ENCODE measurements at regions not wholly inside any gene's neighbourhood (a gene's known extent, or its start where the extent isn't known, plus 50 kb on each side); places are given as distances from the start of the nearest gene placed in this dataset.

GRCh38 chr13:24012648-24013047, 115.3 kb upstream of the C1QTNF9B start:
- H3K79me2 ChIP-seq (ENCODE audit: insufficient read depth, low read length) = no peaks in the 10 kb centered on the region
- H2AFZ ChIP-seq (ENCODE audit: low read length) = no peak overlapping the region
- H3K4me1 ChIP-seq (ENCODE audit: insufficient read depth, low read length, poor library complexity, severe bottlenecking) = no peaks in the 10 kb centered on the region
- H3K27me3 ChIP-seq (ENCODE audit: insufficient read depth, low read length, poor library complexity, severe bottlenecking) = no peaks in the 10 kb centered on the region
- H3K4me3 ChIP-seq (ENCODE audit: low read length, poor library complexity, severe bottlenecking) = no peak overlapping the region
- H3K9me2 ChIP-seq (replicated peaks; ENCODE audit: low read depth, low read length) = no peaks in the 10 kb centered on the region
- no peaks in the 10 kb centered on the region for H3K36me3 ChIP-seq (ENCODE audit: insufficient read depth, low read length)
- no peaks in the 10 kb centered on the region for H4K20me1 ChIP-seq (ENCODE audit: insufficient read depth, low read length, poor library complexity, severe bottlenecking)
- no peak overlapping the region for H3K9ac ChIP-seq (ENCODE audit: low read depth, low read length, poor library complexity, severe bottlenecking)
- H3F3A ChIP-seq (ENCODE audit: low read depth) = no peaks in the 10 kb centered on the region
- no peak overlapping the region for H3K4me2 ChIP-seq (ENCODE audit: low read depth, low read length, poor library complexity, severe bottlenecking)
- TF ChIP-seq EZH2phosphoT487 (IDR thresholded peaks at IDR 0.05; ENCODE audit: borderline replicate concordance) (no peak), CTCF (conservative IDR thresholded peaks at IDR 0.05; ENCODE audit: low read length) (no peak)
- H3K9me3 ChIP-seq (ENCODE audit: insufficient read depth, low read depth, low read length) = no peaks in the 10 kb centered on the region

GRCh38 chr13:24013189-24013588, 115.9 kb upstream of the C1QTNF9B start:
- H3K4me3 ChIP-seq (ENCODE audit: low read length, poor library complexity, severe bottlenecking) = no peak overlapping the region
- no peak overlapping the region for H2AFZ ChIP-seq (ENCODE audit: low read length)
- TF ChIP-seq CTCF (conservative IDR thresholded peaks at IDR 0.05; ENCODE audit: low read length) (no peak), EZH2phosphoT487 (IDR thresholded peaks at IDR 0.05; ENCODE audit: borderline replicate concordance) (no peak)
- no peaks in the 10 kb centered on the region for H3K27me3 ChIP-seq (ENCODE audit: insufficient read depth, low read length, poor library complexity, severe bottlenecking)
- no peaks in the 10 kb centered on the region for H3K36me3 ChIP-seq (ENCODE audit: insufficient read depth, low read length)
- no peaks in the 10 kb centered on the region for H3K4me1 ChIP-seq (ENCODE audit: insufficient read depth, low read length, poor library complexity, severe bottlenecking)
- no peaks in the 10 kb centered on the region for H4K20me1 ChIP-seq (ENCODE audit: insufficient read depth, low read length, poor library complexity, severe bottlenecking)
- no peak overlapping the region for H3K4me2 ChIP-seq (ENCODE audit: low read depth, low read length, poor library complexity, severe bottlenecking)
- no peaks in the 10 kb centered on the region for H3K79me2 ChIP-seq (ENCODE audit: insufficient read depth, low read length)
- no peaks in the 10 kb centered on the region for H3F3A ChIP-seq (ENCODE audit: low read depth)
- no peaks in the 10 kb centered on the region for H3K9me3 ChIP-seq (ENCODE audit: insufficient read depth, low read depth, low read length)
- no peak overlapping the region for H3K9ac ChIP-seq (ENCODE audit: low read depth, low read length, poor library complexity, severe bottlenecking)
- no peaks in the 10 kb centered on the region for H3K9me2 ChIP-seq (replicated peaks; ENCODE audit: low read depth, low read length)

- Histone ChIP-seq H3K9ac (ENCODE audit: low read depth, low read length, poor library complexity, severe bottlenecking) (no peak overlapping the region), H4K20me1 (ENCODE audit: insufficient read depth, low read length, poor library complexity, severe bottlenecking) (no peaks in the 10 kb centered on the region), H3K4me2 (ENCODE audit: low read depth, low read length, poor library complexity, severe bottlenecking) (no peak overlapping the region), H3K4me1 (ENCODE audit: insufficient read depth, low read length, poor library complexity, severe bottlenecking) (no peaks in the 10 kb centered on the region), H3F3A (ENCODE audit: low read depth) (no peaks in the 10 kb centered on the region), H3K36me3 (ENCODE audit: insufficient read depth, low read length) (no peaks in the 10 kb centered on the region), H3K4me3 (ENCODE audit: low read length, poor library complexity, severe bottlenecking) (no peak overlapping the region), H3K79me2 (ENCODE audit: insufficient read depth, low read length) (no peaks in the 10 kb centered on the region), H2AFZ (ENCODE audit: low read length) (no peak overlapping the region), H3K27me3 (ENCODE audit: insufficient read depth, low read length, poor library complexity, severe bottlenecking) (no peaks in the 10 kb centered on the region), H3K9me3 (ENCODE audit: insufficient read depth, low read depth, low read length) (no peaks in the 10 kb centered on the region), H3K9me2 (replicated peaks; ENCODE audit: low read depth, low read length) (no peaks in the 10 kb centered on the region)
- TF ChIP-seq CTCF (conservative IDR thresholded peaks at IDR 0.05; ENCODE audit: low read length) = no peak
Measured at GRCh38 chr13:24016046-24016445, 118.7 kb upstream of the C1QTNF9B start.

Data from Loucy (cell line).